GM19023 (cell line): ENCODE measurements at regions not wholly inside any gene's neighbourhood (a gene's known extent, or its start where the extent isn't known, plus 50 kb on each side); places are given as distances from the start of the nearest gene placed in this dataset.

Experiments
- ATAC-seq: cut with Tn5 transposase; IDR thresholded peaks from one replicate; pipeline ENCODE4 v1.9.1; 2021; ENCODE audit warnings: mild to moderate bottlenecking, moderate library complexity; ENCODE audit not compliant: unreplicated experiment

GRCh38 chr4:167290678-167291077 lies 56.4 kb upstream of the SPOCK3 start:
- no peak for ATAC-seq

GRCh38 chr4:167308876-167309275 lies 74.6 kb upstream of the SPOCK3 start:
- ATAC-seq = no peak

DNA sequence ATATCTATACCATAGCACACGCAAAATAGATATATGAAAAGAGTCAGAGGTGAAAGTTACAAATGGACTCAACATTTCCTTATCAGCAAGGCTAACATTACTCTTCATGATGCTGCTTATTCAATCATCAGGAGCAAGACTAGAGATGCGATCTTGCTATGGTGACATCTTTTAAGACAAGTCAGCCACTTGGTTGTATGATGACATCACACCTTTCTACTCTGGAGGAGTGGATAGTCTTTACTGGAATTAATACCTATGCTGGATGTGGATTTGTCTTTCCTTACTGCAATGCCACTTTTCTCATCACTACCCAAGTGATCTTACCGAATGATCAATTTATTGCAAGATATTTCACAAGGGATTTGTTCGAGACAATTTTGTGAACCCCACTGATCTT lies 87.0 kb upstream of the SPOCK3 start:
- no peak for ATAC-seq

GRCh38 chr4:167339781-167340180 lies 105.5 kb upstream of the SPOCK3 start:
- no peak for ATAC-seq

DNA sequence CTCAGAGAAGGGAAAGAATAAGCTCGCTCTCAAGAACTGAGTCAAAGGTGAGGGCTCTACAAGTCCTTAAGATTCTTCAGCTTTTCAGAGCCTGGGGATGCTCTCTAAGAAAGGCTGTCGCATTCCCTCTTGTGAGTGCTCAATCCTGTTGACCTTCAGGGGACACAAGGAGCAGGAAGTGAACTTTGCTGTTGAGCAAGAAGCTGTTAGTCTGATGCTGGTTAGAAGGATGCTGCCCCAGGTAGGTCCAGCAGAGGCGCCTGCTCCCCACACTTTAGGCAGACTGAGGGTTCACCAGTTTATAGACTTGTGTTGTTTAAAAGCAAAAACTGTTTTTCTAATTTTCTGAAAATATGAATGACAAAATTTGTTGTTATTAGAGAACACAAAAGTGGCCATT lies 125.4 kb upstream of the SPOCK3 start:
- no peak for ATAC-seq

DNA sequence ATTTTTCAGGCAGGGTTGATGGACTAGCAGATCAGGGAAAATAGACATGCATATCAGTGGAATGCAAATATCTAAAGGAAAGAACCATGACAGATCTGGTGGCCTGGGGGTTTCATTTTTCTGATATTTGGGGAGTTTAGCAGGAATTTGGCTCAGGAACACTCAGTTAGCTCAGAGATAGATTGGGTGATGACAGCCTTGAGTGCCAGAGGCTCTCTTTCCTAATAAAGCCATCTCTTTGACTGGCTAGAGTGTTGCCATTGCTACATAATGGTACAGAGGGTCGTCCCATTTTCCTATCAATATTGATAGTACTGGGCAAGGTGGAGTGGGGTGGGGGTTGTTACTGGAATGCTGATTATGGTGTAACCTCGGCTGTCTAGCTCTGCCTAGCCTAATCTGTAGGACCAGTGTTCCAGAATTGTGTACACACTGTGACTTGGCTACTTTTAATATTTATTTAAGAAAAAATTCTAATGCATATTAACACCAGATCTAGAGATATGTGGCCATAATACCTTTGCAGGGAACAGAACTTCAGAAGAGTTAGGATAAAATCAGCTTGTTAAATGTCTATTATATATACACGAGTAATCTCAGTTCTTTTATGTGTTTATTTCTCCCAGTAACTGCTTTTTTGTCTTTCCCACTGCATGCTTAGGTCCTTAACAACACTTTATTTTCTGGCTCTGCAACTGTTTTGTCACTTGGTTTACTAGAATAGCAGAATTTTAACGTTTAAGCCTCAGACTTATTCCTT lies 145.0 kb upstream of the SPOCK3 start:
- no peak for ATAC-seq

DNA sequence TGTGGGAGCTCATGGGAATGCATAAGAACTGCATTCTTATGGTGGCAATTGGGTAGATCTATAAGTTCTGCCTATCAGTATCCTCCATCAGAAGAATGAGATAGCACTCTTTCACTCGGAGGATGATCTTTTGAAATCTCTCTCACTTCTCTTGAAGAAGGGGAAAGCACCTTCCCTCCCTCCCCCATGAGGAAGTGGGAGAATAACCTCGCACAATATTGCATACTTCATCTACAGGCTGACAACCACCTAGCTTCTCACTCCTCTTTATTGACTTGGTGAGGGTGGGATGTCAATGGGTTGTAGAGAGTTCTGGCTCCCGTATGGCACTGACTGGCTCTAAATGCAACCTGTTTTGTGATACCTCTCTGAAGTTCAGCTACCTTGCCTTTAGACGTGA lies 146.7 kb upstream of the SPOCK3 start:
- no peak for ATAC-seq

- ATAC-seq = no peak
Measured at GRCh38 chr4:167383291-167383690, 149.0 kb upstream of the SPOCK3 start.

- ATAC-seq = no peak
Measured at GRCh38 chr4:167397586-167397985, 163.3 kb upstream of the SPOCK3 start.

DNA sequence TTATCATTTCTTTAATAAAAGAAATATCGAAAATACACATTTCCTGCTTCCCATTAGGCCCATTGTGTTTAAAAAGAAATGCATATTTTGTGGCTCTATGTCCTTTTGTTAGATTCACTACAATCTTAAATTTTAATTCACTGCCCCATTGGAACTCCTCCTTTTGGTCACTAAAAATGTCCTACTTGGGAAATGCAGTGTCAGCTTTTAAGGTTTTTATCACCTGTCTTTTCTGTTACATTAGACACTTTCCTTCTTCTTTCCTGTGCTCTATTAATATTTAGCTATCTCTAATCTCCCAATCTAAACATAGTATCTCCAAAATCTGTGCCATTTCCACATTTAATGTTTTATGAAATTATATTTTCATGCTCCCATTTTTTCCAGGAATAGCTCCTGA lies 164.9 kb upstream of the SPOCK3 start:
- no peak for ATAC-seq

GRCh38 chr4:167406181-167406580 lies 171.9 kb upstream of the SPOCK3 start:
- ATAC-seq = no peak

DNA sequence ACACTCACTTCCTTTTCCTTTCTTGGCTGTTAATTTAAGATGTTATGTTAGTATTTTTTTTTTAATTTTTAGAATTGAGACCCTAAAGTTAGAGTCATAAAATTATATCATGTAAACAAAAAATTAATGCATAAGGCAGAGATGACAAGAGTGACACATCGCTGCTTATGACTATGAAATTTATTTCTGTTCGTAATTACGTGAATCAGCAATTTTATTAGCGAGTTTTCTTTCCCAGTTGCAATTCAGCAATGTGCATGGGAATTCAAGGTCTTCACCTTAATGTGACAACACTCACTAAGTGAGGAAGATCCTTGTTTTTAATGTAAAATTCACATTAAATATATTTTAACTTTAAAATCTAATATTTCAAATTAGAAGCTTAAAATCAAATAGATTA lies 181.2 kb upstream of the SPOCK3 start:
- ATAC-seq = no peak

- no peak for ATAC-seq
Measured at GRCh38 chr4:167419468-167420140, 185.3 kb upstream of the SPOCK3 start.

GRCh38 chr4:167421201-167421600 lies 186.9 kb upstream of the SPOCK3 start:
- no peak for ATAC-seq

- ATAC-seq = no peak
Measured at GRCh38 chr4:167424341-167425256, 190.3 kb upstream of the SPOCK3 start.

DNA sequence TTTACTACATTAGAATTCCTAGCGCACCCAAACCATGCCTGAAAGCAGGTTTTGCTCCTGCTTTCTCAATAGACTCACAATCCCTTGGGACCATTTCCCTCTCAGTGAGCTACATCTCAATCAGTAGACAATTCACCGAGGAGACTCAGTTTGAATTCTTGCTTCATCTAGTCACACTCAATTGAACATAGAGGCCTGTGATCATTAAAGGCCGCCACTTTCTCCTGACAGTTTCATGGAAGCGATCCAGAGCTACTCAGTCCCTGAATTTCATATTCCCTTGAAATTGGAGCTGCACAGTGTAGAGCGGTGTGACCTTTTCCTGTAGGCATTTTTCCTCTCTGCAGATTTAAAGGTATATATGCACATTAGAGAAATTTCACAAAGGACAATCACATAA lies 193.9 kb upstream of the SPOCK3 start:
- no peak for ATAC-seq

GRCh38 chr4:167431371-167431770 lies 197.1 kb upstream of the SPOCK3 start:
- ATAC-seq = no peak

GRCh38 chr4:167435786-167436185 lies 201.5 kb upstream of the SPOCK3 start:
- no peak for ATAC-seq

GRCh38 chr4:167443841-167444240 lies 209.5 kb upstream of the SPOCK3 start:
- no peak for ATAC-seq

DNA sequence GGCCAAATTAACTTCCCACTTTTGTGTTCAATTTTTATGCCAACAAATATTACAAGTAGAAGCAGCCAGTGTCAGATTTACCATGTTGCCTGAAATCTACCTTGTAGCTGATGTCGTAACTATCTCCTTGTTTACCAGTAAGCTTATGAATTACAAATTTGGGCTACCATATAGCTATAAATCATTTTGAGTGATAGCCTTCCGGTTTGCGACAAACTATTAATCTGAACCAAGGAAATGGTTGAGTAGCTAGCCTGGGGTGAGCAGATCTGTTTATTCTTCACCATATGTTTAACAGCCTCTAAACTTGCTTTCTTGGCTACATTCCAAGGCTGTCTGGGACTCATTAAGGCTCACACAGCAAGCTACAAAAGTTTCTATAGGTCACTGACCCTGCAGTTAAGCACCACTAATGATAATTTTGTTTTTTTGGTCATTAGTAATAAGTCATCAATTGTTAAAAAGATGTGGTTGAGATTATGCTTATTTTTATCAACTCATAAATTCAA lies 218.7 kb upstream of the SPOCK3 start:
- ATAC-seq = no peak

DNA sequence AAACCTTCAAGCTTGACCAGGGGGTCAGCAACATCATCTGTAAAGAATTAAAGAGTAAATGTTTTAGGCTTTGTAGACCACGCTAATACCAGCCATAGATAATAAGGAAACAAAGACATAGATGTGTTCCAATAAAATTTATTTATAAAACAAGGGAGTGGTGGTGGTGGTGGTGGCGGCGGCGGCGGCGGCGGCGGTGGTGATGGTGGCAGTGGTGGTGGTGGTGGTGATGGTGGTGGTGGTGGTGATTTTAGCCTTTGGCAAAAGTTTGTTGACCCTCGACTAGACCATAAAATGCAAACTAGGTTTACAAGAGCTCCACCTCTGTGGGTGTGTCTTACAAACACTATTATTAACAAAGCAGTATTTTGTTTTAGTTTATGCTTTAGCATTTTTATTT lies 222.3 kb upstream of the SPOCK3 start:
- no peak for ATAC-seq
